Femur (tissue), 1 donor: ENCODE measurements at regions not wholly inside any gene's neighbourhood (a gene's known extent, or its start where the extent isn't known, plus 50 kb on each side); places are given as distances from the start of the nearest gene placed in this dataset.

Experiments used
- DNase-seq: peaks from one replicate; pipeline ENCODE4 v3.0.0-alpha.2; 2017

DNA sequence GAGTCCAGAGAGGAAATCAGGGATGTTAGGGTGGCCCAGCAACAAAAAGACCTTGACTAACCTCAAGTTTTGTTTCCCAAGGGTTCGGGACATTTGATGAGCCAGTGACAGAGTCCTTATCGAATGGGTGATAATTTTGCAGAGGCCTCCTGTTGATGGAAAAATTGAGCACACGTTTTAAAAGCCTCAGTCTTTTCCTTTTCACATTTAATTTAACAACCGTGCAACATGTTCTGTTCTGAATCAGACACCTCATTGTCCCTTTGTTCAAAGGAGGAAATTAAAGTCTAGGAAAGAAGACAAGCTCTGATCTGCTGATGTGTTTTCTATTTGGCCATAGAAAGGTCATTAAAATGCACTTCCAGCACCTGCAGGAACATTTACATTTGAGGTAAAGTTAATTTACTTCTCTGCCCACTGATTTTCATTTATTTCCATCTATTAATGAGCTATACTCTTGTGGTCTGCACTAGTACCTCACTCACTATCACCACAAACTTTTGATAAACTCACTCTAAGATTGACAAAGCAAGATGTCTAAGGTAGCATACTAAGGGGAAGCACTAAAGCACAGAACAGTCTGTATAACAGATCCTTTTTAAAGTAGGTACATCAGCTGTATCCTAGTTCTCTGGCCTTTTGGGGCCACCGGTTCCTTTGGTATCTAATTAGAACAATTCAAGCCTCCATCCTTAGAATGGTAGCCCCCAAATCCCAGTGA is 147.0 kb downstream of the RPAP3 start:
- no peak for DNase-seq

- no peak for DNase-seq
Observed at GRCh38 chr12:47557386-47557785, 148.4 kb downstream of the RPAP3 start.

DNA sequence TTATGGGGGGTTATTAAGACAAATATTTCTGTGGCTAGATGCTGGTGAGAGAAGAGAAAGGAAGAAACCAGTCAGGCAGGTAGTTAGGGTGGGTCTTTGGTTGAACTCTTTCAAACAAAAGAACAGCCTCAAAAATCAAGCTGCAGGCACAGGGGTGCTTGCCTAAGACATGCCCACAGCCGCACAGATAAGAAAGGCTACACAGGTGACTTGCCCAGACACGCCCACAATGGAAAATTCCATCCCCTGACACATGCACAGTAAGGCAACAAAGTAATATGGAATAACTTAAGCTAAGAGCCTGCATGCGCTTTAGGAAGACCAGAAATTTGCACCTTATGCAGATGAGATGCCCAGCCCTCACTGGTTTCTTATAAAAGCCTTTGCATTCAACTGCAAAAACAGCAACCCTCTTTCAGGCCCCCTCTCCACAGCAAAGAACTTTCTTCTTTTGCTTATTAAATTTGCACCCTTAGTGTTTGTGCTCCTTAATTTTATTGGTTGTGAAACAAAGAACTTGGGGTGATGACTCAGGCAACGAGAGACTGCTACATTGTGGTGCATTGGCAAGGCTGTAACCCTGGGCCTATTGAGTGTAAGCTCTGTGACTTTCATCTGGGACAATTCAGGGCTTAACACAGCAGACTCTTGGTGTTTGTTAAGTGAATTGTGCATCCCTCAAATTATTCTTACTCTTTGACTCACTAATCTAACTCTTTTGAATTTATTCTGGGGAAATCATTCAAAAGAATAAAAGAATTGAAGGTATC is 149.4 kb downstream of the RPAP3 start:
- DNase-seq, result no peak

GRCh38 chr12:47554046-47554653 is 151.7 kb downstream of the RPAP3 start:
- DNase-seq, result no peak

DNA sequence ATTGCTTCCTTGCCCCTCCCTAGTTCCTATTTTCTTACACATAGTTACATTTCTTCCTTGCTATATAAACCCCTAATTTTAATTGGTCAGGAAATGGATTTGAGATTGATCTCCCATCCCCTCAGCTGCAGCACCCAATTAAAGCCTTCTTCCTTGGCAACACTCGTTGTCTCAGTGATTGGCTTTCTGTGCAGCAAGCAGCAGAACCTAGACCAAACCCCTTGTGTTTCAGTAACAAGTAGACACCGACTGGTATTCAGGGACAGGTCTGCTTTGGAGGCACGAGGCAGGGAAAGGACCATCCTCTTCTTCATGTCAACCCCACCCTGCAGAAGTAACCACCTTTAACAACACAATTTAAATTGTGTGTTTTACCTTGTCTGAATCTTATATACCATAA is 152.6 kb downstream of the RPAP3 start:
- DNase-seq, result no peak

DNA sequence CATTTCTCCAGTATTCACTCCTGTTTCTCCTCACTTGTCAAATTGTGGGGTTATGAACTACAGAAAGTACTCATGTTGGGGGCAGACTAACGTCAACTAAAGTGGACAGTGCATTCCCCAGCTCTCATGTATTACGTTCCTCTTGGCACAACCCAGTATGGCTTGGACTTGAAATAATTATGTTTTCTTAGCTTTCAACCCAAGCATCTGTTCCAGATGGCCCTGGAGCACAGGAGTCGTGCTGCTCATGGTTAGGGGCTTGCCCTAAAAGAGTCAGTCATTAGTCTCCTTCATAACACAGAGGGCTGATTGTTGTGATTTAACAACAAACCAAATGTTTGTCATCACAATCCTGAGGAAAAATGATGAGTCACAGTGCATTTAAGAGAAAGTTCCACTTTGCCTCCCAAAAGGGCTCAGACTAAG is 154.4 kb downstream of the RPAP3 start:
- DNase-seq, result no peak

GRCh38 chr12:47549258-47549657 is 156.6 kb downstream of the RPAP3 start:
- no peak for DNase-seq

DNA sequence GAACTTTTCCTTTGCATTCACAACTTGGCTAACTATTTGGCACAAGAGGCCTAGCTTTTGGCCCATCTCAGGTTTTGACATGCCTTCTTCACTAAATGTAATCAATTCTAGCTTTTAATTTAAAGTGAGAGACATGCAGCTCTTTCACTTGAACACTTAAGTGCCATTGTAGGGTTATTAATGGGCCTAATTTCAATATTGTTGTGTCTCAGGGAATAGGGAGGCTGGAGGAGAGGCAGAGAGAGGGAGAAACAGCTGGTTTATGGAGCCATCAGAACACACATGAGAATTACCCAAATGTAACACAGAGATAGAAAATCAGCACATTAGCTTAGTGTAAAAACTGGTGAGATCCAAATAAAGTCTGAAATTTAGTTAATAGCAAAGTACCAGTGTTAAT is 157.4 kb downstream of the RPAP3 start:
- DNase-seq, result no peak

GRCh38 chr12:47547077-47547476 is 158.8 kb downstream of the RPAP3 start:
- no peak for DNase-seq

- no peak for DNase-seq
Observed at GRCh38 chr12:47545938-47546609, 159.8 kb downstream of the RPAP3 start.

DNA sequence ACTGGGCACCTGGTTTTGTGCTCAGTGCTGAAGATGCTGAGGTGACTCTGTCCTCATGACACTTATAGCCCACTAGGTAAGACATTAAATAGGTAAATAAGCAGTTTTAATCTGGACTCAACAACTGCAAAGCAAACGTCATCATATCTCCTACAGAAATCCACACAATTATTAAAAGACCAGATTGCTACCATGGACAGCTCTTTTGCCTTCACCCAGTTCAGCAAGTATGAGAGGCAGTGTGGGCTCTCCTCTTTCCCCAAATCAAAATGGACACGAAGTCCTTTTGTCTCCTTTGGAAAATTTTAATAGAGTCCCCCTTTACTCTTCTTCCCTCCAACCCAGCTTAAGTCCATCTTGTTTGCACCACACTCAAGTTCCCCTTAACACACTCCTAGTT is 171.1 kb downstream of the RPAP3 start:
- DNase-seq, result no peak

GRCh38 chr12:47530050-47530449 is 175.8 kb downstream of the RPAP3 start:
- DNase-seq, result no peak

GRCh38 chr12:47527816-47528215 is 178.0 kb downstream of the RPAP3 start:
- no peak for DNase-seq

DNA sequence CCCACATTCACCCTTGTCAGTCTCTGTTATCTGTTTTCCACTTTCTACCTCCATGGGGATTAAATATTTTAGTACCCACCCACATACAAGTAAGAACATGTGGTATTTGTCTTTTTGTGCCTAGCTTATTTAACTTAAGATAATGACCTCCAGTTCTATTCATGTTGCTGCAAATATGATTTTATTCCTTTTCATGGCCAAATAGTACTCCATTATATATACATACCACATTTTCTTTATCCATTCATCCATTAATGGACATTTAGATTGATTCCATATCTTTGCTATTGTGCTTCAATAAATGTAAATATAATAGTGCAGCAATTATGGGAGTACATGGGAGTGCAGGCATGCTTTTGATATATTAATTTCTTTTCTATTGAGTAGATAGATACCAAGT is 185.8 kb downstream of the RPAP3 start:
- DNase-seq, result no peak

GRCh38 chr12:47517122-47517521 is 188.7 kb downstream of the RPAP3 start:
- DNase-seq, result no peak

GRCh38 chr12:47509398-47509851 is 196.4 kb downstream of the RPAP3 start:
- no peak for DNase-seq

GRCh38 chr12:47507221-47507620 is 198.6 kb downstream of the RPAP3 start:
- no peak for DNase-seq

DNA sequence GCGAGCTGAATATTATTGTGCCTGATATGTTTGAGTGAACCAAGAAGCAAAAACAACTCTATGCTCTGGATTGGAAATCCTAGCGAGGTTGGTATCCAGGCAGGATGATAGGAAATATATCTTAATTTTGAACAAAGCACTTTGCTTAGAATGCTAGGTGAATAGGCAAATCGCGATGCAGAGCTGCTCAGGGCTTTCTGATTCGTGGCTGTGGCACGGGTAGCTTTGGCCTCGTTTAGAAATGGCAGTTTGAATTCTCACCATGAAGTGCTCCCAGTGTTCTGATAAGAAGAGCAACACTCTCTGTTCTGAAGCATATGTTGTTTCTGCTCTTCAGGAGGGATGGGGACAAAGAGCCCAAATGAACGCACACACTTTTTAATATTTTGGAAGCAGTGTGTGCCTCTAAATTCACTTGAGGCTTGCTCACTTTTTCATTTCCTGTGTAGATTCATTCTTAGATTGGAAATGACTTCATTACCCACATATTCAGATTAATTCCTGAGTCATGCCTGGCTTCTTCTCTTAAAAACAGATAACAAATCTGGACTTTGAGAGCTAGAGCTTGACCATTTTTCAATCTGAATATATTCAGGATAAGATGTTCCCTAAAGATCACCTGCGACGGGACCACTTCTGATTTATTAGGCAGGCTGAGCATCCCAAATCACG is 200.9 kb downstream of the RPAP3 start:
- DNase-seq, result no peak

GRCh38 chr12:47493801-47494200 is 212.0 kb downstream of the RPAP3 start:
- no peak for DNase-seq

- DNase-seq, result no peak
Observed at GRCh38 chr12:47491516-47492305, 214.1 kb downstream of the RPAP3 start.

DNA sequence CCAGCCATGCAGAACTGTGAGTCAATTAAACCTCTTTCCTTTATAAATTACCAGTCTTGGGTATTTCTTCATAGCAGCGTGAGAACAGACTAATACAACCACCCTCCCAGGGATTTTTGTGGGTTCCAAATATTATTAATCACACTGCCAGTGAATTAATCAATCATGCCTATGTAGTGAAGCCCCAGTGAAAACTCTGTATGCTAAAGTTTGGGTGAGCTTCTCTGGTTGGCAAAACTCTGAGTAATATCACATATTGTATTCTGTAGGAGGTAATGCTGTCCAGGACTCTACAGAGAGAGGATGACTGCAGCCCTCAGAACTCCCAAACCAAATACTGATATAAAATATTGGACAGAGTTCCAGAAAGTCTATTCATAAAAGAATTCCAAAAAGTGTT is 216.9 kb downstream of the RPAP3 start:
- no peak for DNase-seq

DNA sequence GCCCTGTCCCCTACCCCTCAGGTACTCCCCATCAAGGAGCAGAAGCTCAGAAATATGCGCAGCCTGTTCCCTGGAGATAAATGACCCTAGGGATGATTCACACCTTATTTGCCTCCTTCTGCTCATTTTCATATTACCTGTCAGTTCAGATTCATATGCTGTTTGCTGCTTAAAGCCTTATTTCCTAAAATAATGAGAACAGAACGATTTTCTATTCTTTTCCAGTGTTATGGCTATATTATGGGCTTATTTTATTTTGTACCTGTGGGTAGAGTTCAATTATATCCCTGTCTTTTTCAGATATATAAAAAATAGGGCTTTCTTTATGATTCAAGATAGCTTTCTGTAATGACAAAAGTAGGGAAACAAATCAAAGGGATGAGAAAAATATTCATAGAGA is 224.8 kb downstream of the RPAP3 start:
- DNase-seq, result no peak
